Neural progenitor cell (in vitro differentiated cells): ENCODE measurements at regions not wholly inside any gene's neighbourhood (a gene's known extent, or its start where the extent isn't known, plus 50 kb on each side); places are given as distances from the start of the nearest gene placed in this dataset.

Experiments used
- EZH2 ChIP-seq: fragments of 200-600 bp; sonication (generic); IDR thresholded peaks from 2 replicates; pipeline ENCODE4 v1.6.1; 2017; ENCODE audit warnings: antibody characterized with exemption, mild to moderate bottlenecking, moderate library complexity
- EZH2phosphoT487 ChIP-seq: fragments of 200-600 bp; sonication (generic); IDR thresholded peaks from 2 replicates; pipeline ENCODE4 v1.6.1; 2017; ENCODE audit warnings: antibody characterized with exemption
- TF ChIP-seq, protein P1 (sequence below): fragments of 200-600 bp; sonication (generic); IDR thresholded peaks from 2 replicates; pipeline ENCODE4 v1.5.1; 2017; ENCODE audit warnings: antibody characterized with exemption, mild to moderate bottlenecking

DNA sequence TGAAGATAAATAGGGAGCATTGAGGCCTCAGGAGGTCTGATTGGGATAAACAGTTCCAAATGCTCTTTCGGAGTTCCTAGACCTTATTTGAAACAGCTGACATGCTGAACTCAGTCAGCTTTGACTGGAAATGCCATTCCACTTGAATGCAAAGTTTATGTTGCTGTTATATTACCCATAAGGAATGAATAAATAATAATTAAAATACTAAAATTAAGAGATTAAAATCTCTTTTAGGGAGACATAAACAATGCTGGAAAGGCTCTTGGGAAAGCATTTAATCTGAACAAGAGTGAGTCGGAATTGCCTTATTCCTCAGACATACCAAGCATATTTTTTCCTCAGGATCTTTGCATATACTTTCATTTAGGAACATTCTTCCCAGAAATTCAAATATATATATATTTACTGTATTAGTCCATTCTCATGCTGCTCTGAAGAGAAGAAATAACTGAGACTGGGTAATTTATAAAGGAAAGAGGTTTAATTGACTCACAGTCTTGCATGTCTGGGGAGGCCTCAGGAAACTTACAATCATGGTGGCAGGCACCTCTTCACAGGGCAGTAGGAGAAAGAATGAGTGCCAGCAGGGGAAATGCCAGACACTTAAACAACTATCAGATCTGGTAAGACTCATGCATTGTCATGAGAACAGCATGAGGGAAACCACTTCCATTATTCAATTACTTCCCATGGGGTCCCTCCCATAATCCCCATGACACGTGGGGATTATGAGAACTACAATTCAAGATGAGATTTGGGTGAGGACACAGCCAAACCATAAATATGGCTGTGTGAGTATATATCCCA lies 318.2 kb upstream of the PLXNA2 start:
- TF ChIP-seq, protein P1, sequence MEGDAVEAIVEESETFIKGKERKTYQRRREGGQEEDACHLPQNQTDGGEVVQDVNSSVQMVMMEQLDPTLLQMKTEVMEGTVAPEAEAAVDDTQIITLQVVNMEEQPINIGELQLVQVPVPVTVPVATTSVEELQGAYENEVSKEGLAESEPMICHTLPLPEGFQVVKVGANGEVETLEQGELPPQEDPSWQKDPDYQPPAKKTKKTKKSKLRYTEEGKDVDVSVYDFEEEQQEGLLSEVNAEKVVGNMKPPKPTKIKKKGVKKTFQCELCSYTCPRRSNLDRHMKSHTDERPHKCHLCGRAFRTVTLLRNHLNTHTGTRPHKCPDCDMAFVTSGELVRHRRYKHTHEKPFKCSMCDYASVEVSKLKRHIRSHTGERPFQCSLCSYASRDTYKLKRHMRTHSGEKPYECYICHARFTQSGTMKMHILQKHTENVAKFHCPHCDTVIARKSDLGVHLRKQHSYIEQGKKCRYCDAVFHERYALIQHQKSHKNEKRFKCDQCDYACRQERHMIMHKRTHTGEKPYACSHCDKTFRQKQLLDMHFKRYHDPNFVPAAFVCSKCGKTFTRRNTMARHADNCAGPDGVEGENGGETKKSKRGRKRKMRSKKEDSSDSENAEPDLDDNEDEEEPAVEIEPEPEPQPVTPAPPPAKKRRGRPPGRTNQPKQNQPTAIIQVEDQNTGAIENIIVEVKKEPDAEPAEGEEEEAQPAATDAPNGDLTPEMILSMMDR: no peak
- TF ChIP-seq EZH2 (no peak), EZH2phosphoT487 (no peak)
